ENCODE measurements at regions not wholly inside any gene's neighbourhood (a gene's known extent, or its start where the extent isn't known, plus 50 kb on each side); places are given as distances from the start of the nearest gene placed in this dataset.

DNA sequence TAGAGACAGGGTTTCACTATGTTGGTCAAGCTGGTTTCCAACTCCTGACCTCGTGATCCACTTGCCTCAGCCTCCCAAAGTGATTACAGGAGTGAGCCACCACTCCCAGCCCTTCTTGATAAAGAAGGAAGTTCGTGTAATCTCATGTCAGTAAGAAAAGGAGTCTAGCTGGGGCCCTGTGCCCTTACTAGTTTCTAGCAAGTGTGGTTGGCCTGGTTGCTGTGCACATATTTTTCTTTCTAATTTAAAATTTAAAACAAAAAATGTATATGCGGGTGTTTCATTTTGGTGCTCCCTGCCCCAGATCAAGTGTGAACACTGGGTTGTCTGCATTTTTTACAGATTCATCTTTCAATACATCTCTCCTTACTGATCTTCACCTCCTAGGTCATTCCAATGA, 770.8 kb upstream of the TENM4 start (continued):
- no peak for TF ChIP-seq RUNX3 (IDR thresholded peaks at IDR 0.05; ENCODE audit: low read length)
- TF ChIP-seq SUZ12 (IDR thresholded peaks at IDR 0.05; ENCODE audit: unreplicated experiment), result no peak
- TF ChIP-seq, protein P1, sequence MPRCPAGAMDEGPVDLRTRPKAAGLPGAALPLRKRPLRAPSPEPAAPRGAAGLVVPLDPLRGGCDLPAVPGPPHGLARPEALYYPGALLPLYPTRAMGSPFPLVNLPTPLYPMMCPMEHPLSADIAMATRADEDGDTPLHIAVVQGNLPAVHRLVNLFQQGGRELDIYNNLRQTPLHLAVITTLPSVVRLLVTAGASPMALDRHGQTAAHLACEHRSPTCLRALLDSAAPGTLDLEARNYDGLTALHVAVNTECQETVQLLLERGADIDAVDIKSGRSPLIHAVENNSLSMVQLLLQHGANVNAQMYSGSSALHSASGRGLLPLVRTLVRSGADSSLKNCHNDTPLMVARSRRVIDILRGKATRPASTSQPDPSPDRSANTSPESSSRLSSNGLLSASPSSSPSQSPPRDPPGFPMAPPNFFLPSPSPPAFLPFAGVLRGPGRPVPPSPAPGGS (IDR thresholded peaks at IDR 0.05; ENCODE audit: borderline replicate concordance, insufficient read depth, low read depth, low read length, poor library complexity, severe bottlenecking), result no peak

GRCh38 chr11:80204021-80204420, 763.2 kb upstream of the TENM4 start:
- H4K20me1 ChIP-seq (ENCODE audit: control insufficient read depth, insufficient read depth), result no peaks in the 10 kb centered on the region
- H3K27me3 ChIP-seq (replicated peaks in 1 of 2; ENCODE audit: control insufficient read depth in 2 of 2, insufficient read depth in 2 of 2, low read length in 1 of 2), result no peaks in the 10 kb centered on the region
- ChIA-PET POLR2A (no interaction called here), CTCF (no interaction called here), SMC1A (ENCODE audit: uncharacterized antibody, unreplicated experiment) (interaction anchor here (0.7 kb wide), 1 partner anchor 20 kb away, joined by 3 read pairs; no protein-coding TSS in a partner anchor), RAD21 (ENCODE audit: unreplicated experiment) (no interaction called here)
- H3K9ac ChIP-seq (ENCODE audit: control insufficient read depth, insufficient read depth, low read length), result no peak overlapping the region
- H3K36me3 ChIP-seq (ENCODE audit: control insufficient read depth in 2 of 2, insufficient read depth in 2 of 2, low read length in 1 of 2), result no peaks in the 10 kb centered on the region
- TF ChIP-seq SP1 (IDR thresholded peaks at IDR 0.05; ENCODE audit: low read depth, low read length) (no peak), TCF7 (IDR thresholded peaks at IDR 0.05; ENCODE audit: borderline replicate concordance) (no peak), POLR2AphosphoS2 (IDR thresholded peaks at IDR 0.05; ENCODE audit: low read depth, low read length) (no peak), NFYA (IDR thresholded peaks at IDR 0.05; ENCODE audit: borderline replicate concordance, low read depth, low read length) (no peak), IRF3 (IDR thresholded peaks at IDR 0.05) (no peak), SUPT20H (IDR thresholded peaks at IDR 0.05; ENCODE audit: borderline replicate concordance, control insufficient read depth, low read depth, low read length) (no peak), STAT3 (IDR thresholded peaks at IDR 0.05; ENCODE audit: low read depth, low read length) (no peak), YY1 (IDR thresholded peaks at IDR 0.05; ENCODE audit: low read depth, low read length) (no peak), ATF3 (IDR thresholded peaks at IDR 0.05; ENCODE audit: borderline replicate concordance, extremely low read depth, low read depth, low read length) (no peak), MTA3 (IDR thresholded peaks at IDR 0.05; ENCODE audit: borderline replicate concordance, low read length) (no peak), DPF2 (IDR thresholded peaks at IDR 0.05) (no peak), EP300 (IDR thresholded peaks at IDR 0.05; ENCODE audit: borderline replicate concordance in 1 of 2, control insufficient read depth in 1 of 2, low read depth in 2 of 2, low read length in 2 of 2) (no peak), BHLHE40 (IDR thresholded peaks at IDR 0.05; ENCODE audit: borderline replicate concordance in 1 of 2, low read depth in 2 of 2, low read length in 1 of 2) (no peak), MAX (IDR thresholded peaks at IDR 0.05; ENCODE audit: low read depth, low read length) (no peak)
- H3K4me1 ChIP-seq (ENCODE audit: control insufficient read depth, insufficient read depth, low read length), result no peaks in the 10 kb centered on the region
- H3K4me2 ChIP-seq (ENCODE audit: control insufficient read depth, insufficient read depth), result no peak overlapping the region
- no peak for FAIRE-seq
- BruUV-seq (replicated peaks), result no TSS peak
- H3K9me3 ChIP-seq (replicated peaks; ENCODE audit: control insufficient read depth, insufficient read depth, low read length), result no peaks in the 10 kb centered on the region
- no peak for ATAC-seq
- in situ Hi-C loops (cut with MboI), result no loop called here
- no peak overlapping the region for H2AFZ ChIP-seq (ENCODE audit: control insufficient read depth, low read depth, low read length)
- no peak overlapping the region for H3K4me3 ChIP-seq
- H3K79me2 ChIP-seq (ENCODE audit: control insufficient read depth, insufficient read depth, low read length), result no peaks in the 10 kb centered on the region
- intact Hi-C loops (cut with micrococcal nuclease; ENCODE audit: unreplicated experiment), result no loop called here
- no peak for DNase-seq (ENCODE audit: low read depth, low spot score)
- no peak overlapping the region for H3K27ac ChIP-seq (ENCODE audit: control insufficient read depth, insufficient read depth)
